PC-3 (cell line): ENCODE measurements at regions not wholly inside any gene's neighbourhood (a gene's known extent, or its start where the extent isn't known, plus 50 kb on each side); places are given as distances from the start of the nearest gene placed in this dataset.
"Not testable (repeated sequence)": the region's sequence is repeated elsewhere in the genome, so short reads cannot be mapped to it uniquely, and the experiment has no call there.

Source experiments
- ATAC-seq: fragments of 200-7000 bp; cut with Tn5 transposase; 2 replicates; pipeline ENCODE4 v1.9.1; 2020; ENCODE audit warnings: mild to moderate bottlenecking, moderate library complexity
- BruUV-seq: library from RNA; stranded (reverse); fragments of 400-500 nt; replicated peaks from 2 replicates; lab custom pipeline; 2021; lab: Mats Ljungman, UMichigan
- CTCF ChIA-PET: fragments of 300-600 bp; sonication (Branson Sonifier 250); formaldehyde crosslinking; loops from one replicate; lab custom pipeline; 2022; ENCODE audit warnings: antibody characterized with exemption; lab: Charles Lee
- POLR2A ChIA-PET: fragments of 300-600 bp; sonication (Branson Sonifier 250); formaldehyde crosslinking; loops from one replicate; lab custom pipeline; 2022; ENCODE audit warnings: antibody characterized with exemption; ENCODE audit not compliant: unreplicated experiment; lab: Charles Lee
- DNase-seq: peaks from one replicate; pipeline ENCODE4 v3.0.0-alpha.2; 2015
- H2AFZ ChIP-seq: fragments of 300-600 bp; sonication (generic); 2 replicates; pipeline ENCODE4 v1.6.0; 2016; ENCODE audit warnings: antibody characterized with exemption, low read length
- H3F3A ChIP-seq: fragments of 300-600 bp; sonication (generic); one replicate; pipeline ENCODE4 v1.6.0; 2017; ENCODE audit warnings: antibody characterized with exemption, low read length, control low read depth, mild to moderate bottlenecking; ENCODE audit not compliant: unreplicated experiment
- H3K27ac ChIP-seq: fragments of 300-600 bp; sonication (generic); 2 replicates; pipeline ENCODE4 v1.5.1; 2016; ENCODE audit warnings: mild to moderate bottlenecking, low read length
- H3K27me3 ChIP-seq: fragments of 300-600 bp; sonication (generic); 2 replicates; pipeline ENCODE4 v1.6.1; 2016; ENCODE audit warnings: low read length, mixed read lengths
- H3K36me3 ChIP-seq: fragments of 300-600 bp; sonication (generic); 2 replicates; pipeline ENCODE4 v1.6.1; 2016; ENCODE audit warnings: low read depth, mixed run types, low read length, mixed read lengths
- H3K4me1 ChIP-seq: fragments of 300-600 bp; sonication (generic); 2 replicates; pipeline ENCODE4 v1.5.1; 2016; ENCODE audit warnings: low read length; ENCODE audit not compliant: insufficient read depth
- H3K4me2 ChIP-seq: fragments of 300-600 bp; sonication (generic); 2 replicates; pipeline ENCODE4 v1.6.0; 2016; ENCODE audit warnings: low read length
- H3K4me3 ChIP-seq: fragments of 300-600 bp; sonication (generic); 2 replicates; pipeline ENCODE4 v1.5.1; 2016; ENCODE audit warnings: mild to moderate bottlenecking, low read length, mixed read lengths
- H3K79me2 ChIP-seq: fragments of 300-600 bp; sonication (generic); 2 replicates; pipeline ENCODE4 v1.6.1; 2017; ENCODE audit warnings: low read length, mixed read lengths
- H3K9ac ChIP-seq: fragments of 300-600 bp; sonication (generic); 2 replicates; pipeline ENCODE4 v1.6.0; 2016; ENCODE audit warnings: mild to moderate bottlenecking, low read length
- H3K9me2 ChIP-seq: fragments of 300-600 bp; sonication (generic); replicated peaks from 2 replicates; pipeline ENCODE4 v1.6.1; 2016; ENCODE audit warnings: mixed run types, low read length, mixed read lengths
- H3K9me3 ChIP-seq: fragments of 300-600 bp; sonication (generic); 2 replicates; pipeline ENCODE4 v1.6.1; 2016; ENCODE audit warnings: low read length, mixed read lengths
- H4K20me1 ChIP-seq: fragments of 300-600 bp; sonication (generic); 2 replicates; pipeline ENCODE4 v1.6.1; 2016; ENCODE audit warnings: low read length, mixed read lengths
- EZH2 ChIP-seq: fragments of 300-600 bp; sonication (generic); IDR thresholded peaks from one replicate; pipeline ENCODE4 v1.6.1; 2017; ENCODE audit warnings: antibody characterized with exemption, mild to moderate bottlenecking, low read length; ENCODE audit not compliant: unreplicated experiment
- EZH2phosphoT487 ChIP-seq: fragments of 300-600 bp; sonication (generic); IDR thresholded peaks from 2 replicates; pipeline ENCODE4 v1.6.1; 2018; ENCODE audit warnings: mild to moderate bottlenecking, antibody characterized with exemption, low read length, borderline replicate concordance
- intact Hi-C: fragments of 100-400 bp; cut with micrococcal nuclease; formaldehyde crosslinking; loops from 2 replicates; pipeline ENCODE4 v1.9.0; 2023
- TF ChIP-seq, protein P1 (sequence below): fragments of 300-600 bp; sonication (generic); conservative IDR thresholded peaks from 2 replicates; pipeline ENCODE4 v1.5.1; 2017; ENCODE audit warnings: antibody characterized with exemption, low read depth, mild to moderate bottlenecking, low read length

GRCh38 chr16:63877401-63877800 lies 1244.5 kb downstream of the CDH11 start:
- no peaks in the 10 kb centered on the region for H3F3A ChIP-seq
- no peak for DNase-seq
- H3K9me2 ChIP-seq = no peaks in the 10 kb centered on the region
- no peak overlapping the region for H2AFZ ChIP-seq
- ATAC-seq = no peak
- H3K9ac ChIP-seq = no peak overlapping the region
- ChIA-PET CTCF (no interaction called here), POLR2A (no interaction called here)
- peaks cover 23% of the 10 kb centered on the region; the same call in 1 of the 2 replicates for H3K27me3 ChIP-seq
- no peak overlapping the region for H3K4me2 ChIP-seq
- intact Hi-C loops = no loop called here
- no peaks in the 10 kb centered on the region for H3K79me2 ChIP-seq
- H3K4me3 ChIP-seq = no peak overlapping the region
- no peak for TF ChIP-seq EZH2
- TF ChIP-seq, protein P1, sequence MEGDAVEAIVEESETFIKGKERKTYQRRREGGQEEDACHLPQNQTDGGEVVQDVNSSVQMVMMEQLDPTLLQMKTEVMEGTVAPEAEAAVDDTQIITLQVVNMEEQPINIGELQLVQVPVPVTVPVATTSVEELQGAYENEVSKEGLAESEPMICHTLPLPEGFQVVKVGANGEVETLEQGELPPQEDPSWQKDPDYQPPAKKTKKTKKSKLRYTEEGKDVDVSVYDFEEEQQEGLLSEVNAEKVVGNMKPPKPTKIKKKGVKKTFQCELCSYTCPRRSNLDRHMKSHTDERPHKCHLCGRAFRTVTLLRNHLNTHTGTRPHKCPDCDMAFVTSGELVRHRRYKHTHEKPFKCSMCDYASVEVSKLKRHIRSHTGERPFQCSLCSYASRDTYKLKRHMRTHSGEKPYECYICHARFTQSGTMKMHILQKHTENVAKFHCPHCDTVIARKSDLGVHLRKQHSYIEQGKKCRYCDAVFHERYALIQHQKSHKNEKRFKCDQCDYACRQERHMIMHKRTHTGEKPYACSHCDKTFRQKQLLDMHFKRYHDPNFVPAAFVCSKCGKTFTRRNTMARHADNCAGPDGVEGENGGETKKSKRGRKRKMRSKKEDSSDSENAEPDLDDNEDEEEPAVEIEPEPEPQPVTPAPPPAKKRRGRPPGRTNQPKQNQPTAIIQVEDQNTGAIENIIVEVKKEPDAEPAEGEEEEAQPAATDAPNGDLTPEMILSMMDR = no peak
- BruUV-seq = no TSS peak
- no peaks in the 10 kb centered on the region for H3K9me3 ChIP-seq
- H3K36me3 ChIP-seq = no peaks in the 10 kb centered on the region
- no peaks in the 10 kb centered on the region for H4K20me1 ChIP-seq
- no peak overlapping the region for H3K27ac ChIP-seq
- no peaks in the 10 kb centered on the region for H3K4me1 ChIP-seq

GRCh38 chr16:63876103-63876502 lies 1245.8 kb downstream of the CDH11 start:
- H4K20me1 ChIP-seq = no peaks in the 10 kb centered on the region
- TF ChIP-seq EZH2phosphoT487 = no peak
- TF ChIP-seq, protein P1 = no peak
- no peak for TF ChIP-seq EZH2
- DNase-seq (no peak), ATAC-seq (no peak)
- POLR2A ChIA-PET = no interaction called here
- no peak overlapping the region for H3K4me2 ChIP-seq
- intact Hi-C loops = no loop called here
- H3K9ac ChIP-seq = no peak overlapping the region
- no peaks in the 10 kb centered on the region for H3K9me2 ChIP-seq
- no peaks in the 10 kb centered on the region for H3K79me2 ChIP-seq
- H3K9me3 ChIP-seq = no peaks in the 10 kb centered on the region
- H3K4me1 ChIP-seq = no peaks in the 10 kb centered on the region
- CTCF ChIA-PET = no interaction called here
- peaks cover 23% of the 10 kb centered on the region; the same call in 1 of the 2 replicates for H3K27me3 ChIP-seq
- BruUV-seq = no TSS peak
- H3K4me3 ChIP-seq = no peak overlapping the region
- H3F3A ChIP-seq = no peaks in the 10 kb centered on the region
- H3K36me3 ChIP-seq = no peaks in the 10 kb centered on the region
- H2AFZ ChIP-seq = no peak overlapping the region
- no peak overlapping the region for H3K27ac ChIP-seq

DNA sequence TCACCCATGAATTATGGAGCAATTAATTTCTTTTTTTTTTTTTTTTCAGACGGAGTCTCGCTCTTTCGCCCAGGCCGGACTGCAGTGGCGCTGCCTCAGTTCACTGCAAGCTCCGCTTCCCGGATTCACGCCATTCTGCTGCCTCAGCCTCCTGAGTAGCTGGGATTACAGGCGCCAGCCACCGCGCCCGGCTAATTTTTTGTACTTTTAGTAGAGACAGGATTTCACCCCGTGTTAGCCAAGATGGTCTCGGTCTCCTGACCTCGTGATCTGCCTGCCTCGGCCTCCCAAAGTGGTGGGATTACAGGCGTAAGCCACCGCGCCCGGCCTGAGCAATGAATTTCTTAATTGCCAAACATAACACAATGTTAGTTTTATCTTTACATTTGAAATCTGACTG lies 1261.2 kb downstream of the CDH11 start:
- H4K20me1 ChIP-seq, H3K9me3 ChIP-seq, POLR2A ChIA-PET, H3K9me2 ChIP-seq, H3K9ac ChIP-seq, H3K27ac ChIP-seq, H3F3A ChIP-seq, H3K79me2 ChIP-seq, H3K4me2 ChIP-seq, H2AFZ ChIP-seq, ATAC-seq, H3K27me3 ChIP-seq, intact Hi-C loops, BruUV-seq, CTCF ChIA-PET, H3K36me3 ChIP-seq, H3K4me1 ChIP-seq, H3K4me3 ChIP-seq, DNase-seq: not testable (repeated sequence)
